Adrenal gland (tissue), 5 donors: ENCODE measurements at regions not wholly inside any gene's neighbourhood (a gene's known extent, or its start where the extent isn't known, plus 50 kb on each side); places are given as distances from the start of the nearest gene placed in this dataset.

Source experiments
- CTCF ChIP-seq, 6 experiments: fragments of 450-650 bp in 4 of 6; fragments of 200-600 bp in 2 of 6; sonication (generic) in 1 of 6; IDR thresholded peaks; 1 replicate in 5 of 6; 2 replicates in 1 of 6; pipeline versions ENCODE4 v1.5.1 to v1.8.0; 2016 to 2021; ENCODE audit warnings: antibody characterized with exemption in 6 of 6, mild to moderate bottlenecking in 2 of 6, moderate library complexity in 1 of 6
- POLR2A ChIP-seq, 2 donors: fragments of 450-650 bp; IDR thresholded peaks; one replicate each; pipeline ENCODE4 v1.6.1; 2017; ENCODE audit warnings: antibody characterized with exemption in 2 of 2, mild to moderate bottlenecking in 2 of 2, moderate library complexity in 1 of 2
- donor health status: DM: no; HTN: no; CAD: no.

GRCh38 chr6:150485161-150485958, 114.3 kb upstream of the PLEKHG1 start:
- no peak for TF ChIP-seq CTCF (IDR thresholded peaks at IDR 0.05)
- TF ChIP-seq POLR2A (IDR thresholded peaks at IDR 0.05): no peak
